ENCODE measurements at regions not wholly inside any gene's neighbourhood (a gene's known extent, or its start where the extent isn't known, plus 50 kb on each side); places are given as distances from the start of the nearest gene placed in this dataset.

DNA sequence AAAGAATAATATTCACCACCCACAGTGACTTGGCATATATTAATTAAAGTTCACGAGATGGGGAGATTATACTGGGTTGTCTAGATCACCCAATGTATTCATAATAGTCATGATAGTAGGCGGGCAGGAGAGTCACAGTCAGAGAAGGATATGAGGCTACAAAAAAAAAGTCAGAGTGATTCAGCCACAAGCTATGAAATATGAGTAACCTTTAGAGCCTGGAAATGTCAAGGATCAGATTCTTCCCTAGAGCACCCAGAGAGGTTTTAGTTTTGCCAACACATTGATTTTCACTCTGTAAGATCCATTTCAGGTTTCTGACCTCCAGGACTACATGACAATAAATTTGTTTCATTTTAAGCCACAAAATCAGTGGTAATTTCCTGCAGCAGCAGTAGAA, 501.9 kb downstream of the GABRG1 start:
- TF ChIP-seq, protein P1, sequence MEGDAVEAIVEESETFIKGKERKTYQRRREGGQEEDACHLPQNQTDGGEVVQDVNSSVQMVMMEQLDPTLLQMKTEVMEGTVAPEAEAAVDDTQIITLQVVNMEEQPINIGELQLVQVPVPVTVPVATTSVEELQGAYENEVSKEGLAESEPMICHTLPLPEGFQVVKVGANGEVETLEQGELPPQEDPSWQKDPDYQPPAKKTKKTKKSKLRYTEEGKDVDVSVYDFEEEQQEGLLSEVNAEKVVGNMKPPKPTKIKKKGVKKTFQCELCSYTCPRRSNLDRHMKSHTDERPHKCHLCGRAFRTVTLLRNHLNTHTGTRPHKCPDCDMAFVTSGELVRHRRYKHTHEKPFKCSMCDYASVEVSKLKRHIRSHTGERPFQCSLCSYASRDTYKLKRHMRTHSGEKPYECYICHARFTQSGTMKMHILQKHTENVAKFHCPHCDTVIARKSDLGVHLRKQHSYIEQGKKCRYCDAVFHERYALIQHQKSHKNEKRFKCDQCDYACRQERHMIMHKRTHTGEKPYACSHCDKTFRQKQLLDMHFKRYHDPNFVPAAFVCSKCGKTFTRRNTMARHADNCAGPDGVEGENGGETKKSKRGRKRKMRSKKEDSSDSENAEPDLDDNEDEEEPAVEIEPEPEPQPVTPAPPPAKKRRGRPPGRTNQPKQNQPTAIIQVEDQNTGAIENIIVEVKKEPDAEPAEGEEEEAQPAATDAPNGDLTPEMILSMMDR (IDR thresholded peaks at IDR 0.05; ENCODE audit: low read depth, low read length): no peak
- no peak for TF ChIP-seq POLR2A (IDR thresholded peaks at IDR 0.05; ENCODE audit: extremely low read depth, insufficient read length)
- TF ChIP-seq MYC (IDR thresholded peaks at IDR 0.05; ENCODE audit: low read depth, low read length): no peak
- TF ChIP-seq, protein P2, sequence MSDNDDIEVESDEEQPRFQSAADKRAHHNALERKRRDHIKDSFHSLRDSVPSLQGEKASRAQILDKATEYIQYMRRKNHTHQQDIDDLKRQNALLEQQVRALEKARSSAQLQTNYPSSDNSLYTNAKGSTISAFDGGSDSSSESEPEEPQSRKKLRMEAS (IDR thresholded peaks at IDR 0.05; ENCODE audit: low read depth, low read length): no peak

All from NB4 (cell line).